Uterus (tissue), 3 donors: ENCODE measurements at regions not wholly inside any gene's neighbourhood (a gene's known extent, or its start where the extent isn't known, plus 50 kb on each side); places are given as distances from the start of the nearest gene placed in this dataset.

Experiments
- DNase-seq, 2 donors: peaks; one replicate each; pipeline ENCODE4 v3.0.0-alpha.2; 2019 to 2020
- H3K27ac ChIP-seq, 2 donors: fragments of 200-600 bp; sonication (generic); 1 replicate in 1 of 2; 2 replicates in 1 of 2; pipeline ENCODE4 v1.5.1; 2016 to 2018
- H3K27me3 ChIP-seq, 2 donors: fragments of 200-600 bp; sonication (generic); one replicate each; pipeline ENCODE4 v1.5.1; 2018 to 2019; ENCODE audit warnings: control low read depth in 1 of 2
- H3K36me3 ChIP-seq, 2 donors: fragments of 200-600 bp; sonication (generic); one replicate each; pipeline ENCODE4 v1.5.1; 2019; ENCODE audit warnings: control low read depth in 1 of 2
- H3K4me1 ChIP-seq, 2 donors: fragments of 200-600 bp; sonication (generic); one replicate each; pipeline ENCODE4 v1.5.1; 2018 to 2019; ENCODE audit warnings: control low read depth in 1 of 2
- H3K4me3 ChIP-seq, 2 donors: fragments of 200-600 bp; sonication (generic); 1 replicate in 1 of 2; 2 replicates in 1 of 2; pipeline ENCODE4 v1.5.1; 2018 to 2019; ENCODE audit warnings: mild to moderate bottlenecking in 1 of 2
- H3K9me3 ChIP-seq, 2 donors: fragments of 200-600 bp; sonication (generic); one replicate each; pipeline ENCODE4 v1.5.1; 2019; ENCODE audit warnings: control low read depth in 1 of 2
- POLR2A ChIP-seq, 2 donors: fragments of 450-650 bp; IDR thresholded peaks; one replicate each; pipeline ENCODE4 v1.6.1; 2016; ENCODE audit warnings: antibody characterized with exemption in 2 of 2, mild to moderate bottlenecking in 1 of 2, moderate library complexity in 1 of 2
- intact Hi-C: fragments of 100-400 bp; cut with DNase I; formaldehyde crosslinking; loops from one replicate; pipeline ENCODE4 v1.15.1; 2023; ENCODE audit warnings: low total_unique reads
- TF ChIP-seq, protein P1 (sequence below), 4 experiments: fragments of 200-600 bp in 2 of 4; fragments of 450-650 bp in 2 of 4; sonication (generic) in 2 of 4; IDR thresholded peaks; one replicate each; pipeline ENCODE4 v1.5.1; 2016 to 2019; ENCODE audit warnings: antibody characterized with exemption in 4 of 4, mild to moderate bottlenecking in 2 of 4, moderate library complexity in 1 of 4
- donor health status: DM: yes; HTN: yes; CAD: no.

DNA sequence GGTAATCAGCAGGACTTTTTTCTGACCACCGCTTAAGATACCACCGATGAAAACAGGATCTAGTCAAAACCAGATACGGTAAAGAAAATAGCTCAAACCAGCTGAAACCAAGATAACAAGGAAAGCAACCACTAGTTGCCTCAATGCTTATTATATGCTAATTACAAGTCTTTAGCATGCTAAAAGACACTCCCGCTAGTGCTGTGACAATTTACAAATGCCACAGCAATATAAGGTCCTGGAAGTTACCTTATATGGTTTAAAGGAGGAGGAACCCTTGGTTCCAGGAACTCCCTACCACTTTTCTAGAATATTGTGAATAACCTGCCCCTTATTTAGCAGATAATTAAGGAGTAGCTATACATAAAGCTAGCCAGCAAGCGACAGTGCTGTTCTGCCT is 976.4 kb upstream of the SEL1L start:
- Histone ChIP-seq H3K9me3 (no peaks in the 10 kb centered on the region), H3K4me3 (no peak overlapping the region), H3K27me3 (no peaks in the 10 kb centered on the region), H3K4me1 (no peaks in the 10 kb centered on the region), H3K27ac (no peak overlapping the region), H3K36me3 (no peaks in the 10 kb centered on the region)
- intact Hi-C loops, result no loop called here
- no peak for TF ChIP-seq POLR2A (IDR thresholded peaks at IDR 0.05)
- TF ChIP-seq, protein P1, sequence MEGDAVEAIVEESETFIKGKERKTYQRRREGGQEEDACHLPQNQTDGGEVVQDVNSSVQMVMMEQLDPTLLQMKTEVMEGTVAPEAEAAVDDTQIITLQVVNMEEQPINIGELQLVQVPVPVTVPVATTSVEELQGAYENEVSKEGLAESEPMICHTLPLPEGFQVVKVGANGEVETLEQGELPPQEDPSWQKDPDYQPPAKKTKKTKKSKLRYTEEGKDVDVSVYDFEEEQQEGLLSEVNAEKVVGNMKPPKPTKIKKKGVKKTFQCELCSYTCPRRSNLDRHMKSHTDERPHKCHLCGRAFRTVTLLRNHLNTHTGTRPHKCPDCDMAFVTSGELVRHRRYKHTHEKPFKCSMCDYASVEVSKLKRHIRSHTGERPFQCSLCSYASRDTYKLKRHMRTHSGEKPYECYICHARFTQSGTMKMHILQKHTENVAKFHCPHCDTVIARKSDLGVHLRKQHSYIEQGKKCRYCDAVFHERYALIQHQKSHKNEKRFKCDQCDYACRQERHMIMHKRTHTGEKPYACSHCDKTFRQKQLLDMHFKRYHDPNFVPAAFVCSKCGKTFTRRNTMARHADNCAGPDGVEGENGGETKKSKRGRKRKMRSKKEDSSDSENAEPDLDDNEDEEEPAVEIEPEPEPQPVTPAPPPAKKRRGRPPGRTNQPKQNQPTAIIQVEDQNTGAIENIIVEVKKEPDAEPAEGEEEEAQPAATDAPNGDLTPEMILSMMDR (IDR thresholded peaks at IDR 0.05), result no peak
- no peak for DNase-seq

DNA sequence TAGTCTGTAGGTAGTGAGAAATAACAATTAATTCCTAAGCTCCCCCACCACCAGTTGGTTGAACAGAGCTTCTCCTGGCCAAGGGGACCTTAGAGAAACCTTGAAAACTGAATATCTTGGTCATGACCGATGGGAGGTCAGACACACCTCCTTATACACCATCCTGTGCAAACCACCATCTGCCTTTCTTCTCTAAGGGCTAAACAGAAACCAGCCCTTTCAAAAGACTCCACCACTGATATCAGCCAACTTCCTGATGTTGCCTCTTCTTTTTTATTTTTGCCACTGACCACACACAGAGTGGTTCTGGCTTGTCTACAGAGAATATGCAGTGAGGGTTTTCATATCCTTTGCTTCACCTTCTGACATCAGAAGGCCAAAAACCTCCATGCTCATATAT is 977.7 kb upstream of the SEL1L start:
- TF ChIP-seq POLR2A (IDR thresholded peaks at IDR 0.05), result no peak
- TF ChIP-seq, protein P1 (IDR thresholded peaks at IDR 0.05), result no peak
- Histone ChIP-seq H3K27ac (no peak overlapping the region), H3K9me3 (no peaks in the 10 kb centered on the region), H3K4me1 (no peaks in the 10 kb centered on the region), H3K27me3 (no peaks in the 10 kb centered on the region), H3K36me3 (no peaks in the 10 kb centered on the region), H3K4me3 (no peak overlapping the region)
- no peak for DNase-seq
- intact Hi-C loops, result no loop called here

GRCh38 chr14:82520765-82521164 is 987.1 kb upstream of the SEL1L start:
- no peaks in the 10 kb centered on the region for H3K4me1 ChIP-seq
- H3K36me3 ChIP-seq, result no peaks in the 10 kb centered on the region
- H3K4me3 ChIP-seq, result no peak overlapping the region
- no peaks in the 10 kb centered on the region for H3K9me3 ChIP-seq
- no peak for DNase-seq
- TF ChIP-seq, protein P1 (IDR thresholded peaks at IDR 0.05), result no peak
- TF ChIP-seq POLR2A (IDR thresholded peaks at IDR 0.05), result no peak
- no peaks in the 10 kb centered on the region for H3K27me3 ChIP-seq
- H3K27ac ChIP-seq, result no peak overlapping the region
- intact Hi-C loops, result no loop called here

GRCh38 chr14:82521191-82521590 is 987.5 kb upstream of the SEL1L start:
- intact Hi-C loops, result no loop called here
- no peaks in the 10 kb centered on the region for H3K4me1 ChIP-seq
- no peak for TF ChIP-seq POLR2A (IDR thresholded peaks at IDR 0.05)
- H3K4me3 ChIP-seq, result no peak overlapping the region
- H3K36me3 ChIP-seq, result no peaks in the 10 kb centered on the region
- no peaks in the 10 kb centered on the region for H3K9me3 ChIP-seq
- DNase-seq, result no peak
- no peak overlapping the region for H3K27ac ChIP-seq
- H3K27me3 ChIP-seq, result no peaks in the 10 kb centered on the region

GRCh38 chr14:82528016-82528415 is 994.4 kb upstream of the SEL1L start:
- Histone ChIP-seq H3K27me3 (no peaks in the 10 kb centered on the region), H3K27ac (no peak overlapping the region), H3K4me1 (no peaks in the 10 kb centered on the region), H3K9me3 (no peaks in the 10 kb centered on the region), H3K4me3 (no peak overlapping the region), H3K36me3 (no peaks in the 10 kb centered on the region)
- TF ChIP-seq POLR2A (IDR thresholded peaks at IDR 0.05), result no peak
- TF ChIP-seq, protein P1 (IDR thresholded peaks at IDR 0.05), result no peak
- intact Hi-C loops, result no loop called here
- DNase-seq, result no peak

- DNase-seq, result no peak
- TF ChIP-seq, protein P1 (IDR thresholded peaks at IDR 0.05), result no peak
- TF ChIP-seq POLR2A (IDR thresholded peaks at IDR 0.05), result no peak
- H3K27me3 ChIP-seq, result no peaks in the 10 kb centered on the region
- intact Hi-C loops, result no loop called here
- no peak overlapping the region for H3K27ac ChIP-seq
- no peaks in the 10 kb centered on the region for H3K4me1 ChIP-seq
- no peak overlapping the region for H3K4me3 ChIP-seq
- H3K36me3 ChIP-seq, result no peaks in the 10 kb centered on the region
- no peaks in the 10 kb centered on the region for H3K9me3 ChIP-seq
Measured at GRCh38 chr14:82533351-82533750, 999.7 kb upstream of the SEL1L start.
